HL-60 (cell line): ENCODE measurements at regions not wholly inside any gene's neighbourhood (a gene's known extent, or its start where the extent isn't known, plus 50 kb on each side); places are given as distances from the start of the nearest gene placed in this dataset.

Source experiments
- CTCF ChIP-seq: IDR thresholded peaks from one replicate; pipeline ENCODE4 v1.5.1; 2011; ENCODE audit warnings: low read length, control low read depth, inconsistent platforms; ENCODE audit not compliant: insufficient read depth
- POLR2AphosphoS5 ChIP-seq: IDR thresholded peaks from 2 replicates; pipeline ENCODE4 v1.6.1; 2012; ENCODE audit warnings: low read depth
- REST ChIP-seq: IDR thresholded peaks from 2 replicates; pipeline ENCODE4 v1.6.1; 2012; ENCODE audit warnings: low read depth; ENCODE audit not compliant: insufficient replicate concordance

- TF ChIP-seq POLR2AphosphoS5 (no peak), CTCF (no peak), REST (no peak)
Observed at GRCh38 chr6:163725008-163725941, 310.8 kb downstream of the QKI start.
